Activated CD4-positive, CD25-positive, alpha-beta regulatory T cell treated with anti-CD3 and anti-CD28 coated beads, Interleukin-2, amount 50 U/mL, for 72 hours (primary cell): ENCODE measurements at regions not wholly inside any gene's neighbourhood (a gene's known extent, or its start where the extent isn't known, plus 50 kb on each side); places are given as distances from the start of the nearest gene placed in this dataset.

Source experiments
- DNase-seq: peaks from one replicate; pipeline ENCODE4 v3.0.0; 2021

DNA sequence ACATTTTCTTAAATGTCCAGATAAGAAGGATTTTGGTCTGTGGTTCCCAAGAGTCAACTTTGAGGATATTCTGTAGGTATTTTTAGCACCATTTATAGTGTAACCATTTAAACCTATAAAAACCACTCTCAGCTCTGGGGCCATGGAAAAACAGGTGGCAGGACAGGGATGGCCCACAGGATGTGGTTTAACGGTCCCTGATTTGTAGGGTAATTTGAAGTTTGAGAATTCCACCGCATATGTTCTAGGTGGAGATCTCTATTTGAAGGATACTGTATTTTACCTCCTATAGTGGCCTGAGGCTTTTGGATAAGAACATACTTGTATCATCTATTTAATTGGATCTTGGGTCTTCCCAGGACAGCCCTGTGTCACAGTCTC is 62.4 kb upstream of the IGLL5 start:
- no peak for DNase-seq

DNA sequence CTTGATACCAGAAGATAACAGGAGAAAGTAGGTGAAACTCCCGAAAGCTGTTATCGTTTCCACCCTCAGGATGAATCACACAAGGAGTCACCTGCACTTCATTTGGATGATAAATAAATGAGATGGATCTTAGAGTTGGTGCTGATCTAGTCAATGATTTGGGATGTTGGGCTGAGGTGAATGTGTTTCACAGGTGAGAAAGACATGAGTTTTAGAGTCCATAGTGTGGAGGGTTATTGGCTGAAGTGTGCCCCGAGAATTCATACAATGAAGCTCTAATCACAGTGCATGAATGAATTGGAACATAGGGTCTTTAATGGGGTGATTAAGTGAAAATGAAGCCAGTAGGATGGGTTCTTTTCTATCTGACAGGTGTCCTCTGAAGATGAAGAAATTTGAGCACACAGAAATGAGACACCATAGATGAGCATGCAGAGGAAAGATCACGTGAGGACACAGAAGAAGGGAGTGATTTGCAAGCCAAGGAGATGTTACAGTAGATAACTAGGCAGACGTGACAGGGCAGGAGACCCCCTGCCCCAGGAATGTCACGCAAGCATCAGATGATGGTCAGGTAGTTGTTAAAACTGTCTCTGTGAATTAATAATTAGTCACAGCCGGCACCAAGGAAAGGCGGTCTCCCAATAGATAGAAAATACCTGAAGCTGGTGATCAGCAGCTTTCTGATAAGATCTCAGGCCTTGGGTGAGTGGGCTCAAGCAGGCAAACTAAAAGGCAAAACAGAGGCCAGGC is 60.3 kb upstream of the IGLL5 start:
- DNase-seq = no peak

DNA sequence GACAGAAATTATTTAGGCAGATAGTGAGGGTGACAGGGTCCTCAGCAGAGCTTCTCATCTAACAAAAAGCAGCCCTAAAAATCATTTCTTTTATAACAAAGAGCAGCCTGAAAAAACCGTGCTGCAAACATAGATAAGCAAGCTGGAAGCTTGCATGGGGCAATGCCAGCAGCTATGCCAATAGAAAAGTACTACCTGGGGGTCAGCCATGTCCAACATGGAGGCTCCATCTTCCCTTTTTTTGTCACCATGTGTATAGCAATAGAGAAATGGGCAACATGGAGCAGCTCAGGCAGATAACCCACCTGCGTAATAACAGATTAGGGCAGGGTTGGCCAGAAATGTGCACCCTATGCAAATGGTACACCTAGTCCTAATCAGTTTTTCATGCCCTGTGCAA is 57.4 kb upstream of the IGLL5 start:
- no peak for DNase-seq

DNA sequence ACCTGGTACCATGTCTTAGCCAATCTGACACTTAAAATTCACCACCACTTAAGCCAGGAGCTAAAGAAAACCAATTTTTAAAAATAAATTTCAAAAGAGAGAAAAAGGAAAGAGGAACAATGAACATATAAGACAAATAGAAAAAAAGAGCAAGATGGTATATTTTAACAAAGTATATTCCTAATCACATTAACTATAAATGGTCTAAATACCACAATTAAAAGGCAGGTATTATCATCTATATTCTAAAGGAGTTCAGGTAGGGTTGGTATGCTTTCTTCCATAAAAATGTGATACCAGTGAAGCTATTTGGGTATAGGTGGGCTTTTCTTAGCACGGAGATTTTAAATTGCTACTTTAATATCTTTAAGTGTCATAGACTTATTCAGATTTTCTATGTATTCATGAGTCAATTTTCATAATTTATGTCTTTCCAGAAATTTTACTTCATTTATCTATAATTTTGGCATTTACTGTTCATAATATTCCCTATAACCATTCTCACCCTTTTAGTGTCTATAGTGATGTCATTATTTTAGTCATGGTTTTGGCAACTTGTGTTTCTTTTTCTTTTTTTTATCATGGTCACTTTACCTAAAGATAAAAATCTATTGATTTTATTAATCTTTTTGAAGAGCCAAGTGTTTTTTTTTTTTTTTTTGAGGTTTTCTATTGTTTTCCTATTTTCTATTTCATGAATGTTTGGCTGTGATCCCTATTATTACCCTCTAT is 56.5 kb upstream of the IGLL5 start:
- DNase-seq = no peak

DNA sequence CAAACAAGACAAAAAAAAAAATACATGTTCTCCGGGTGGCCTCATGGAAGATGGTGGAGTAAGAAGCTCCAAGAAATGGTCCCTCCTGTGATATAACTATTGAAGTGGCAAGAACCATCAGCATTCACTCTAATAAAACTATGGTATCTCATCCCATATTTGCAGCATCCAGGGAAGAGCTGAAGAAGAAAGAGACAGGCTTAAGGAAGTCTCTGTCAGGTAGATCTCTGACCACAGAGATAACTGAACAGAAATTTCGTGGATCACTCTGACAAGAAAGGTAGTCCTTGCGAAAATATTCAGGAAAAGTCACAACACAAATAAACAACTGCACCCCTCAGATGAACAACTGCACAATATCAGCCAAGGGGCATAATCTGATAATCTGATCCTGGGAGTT is 54.6 kb upstream of the IGLL5 start:
- DNase-seq = no peak

DNA sequence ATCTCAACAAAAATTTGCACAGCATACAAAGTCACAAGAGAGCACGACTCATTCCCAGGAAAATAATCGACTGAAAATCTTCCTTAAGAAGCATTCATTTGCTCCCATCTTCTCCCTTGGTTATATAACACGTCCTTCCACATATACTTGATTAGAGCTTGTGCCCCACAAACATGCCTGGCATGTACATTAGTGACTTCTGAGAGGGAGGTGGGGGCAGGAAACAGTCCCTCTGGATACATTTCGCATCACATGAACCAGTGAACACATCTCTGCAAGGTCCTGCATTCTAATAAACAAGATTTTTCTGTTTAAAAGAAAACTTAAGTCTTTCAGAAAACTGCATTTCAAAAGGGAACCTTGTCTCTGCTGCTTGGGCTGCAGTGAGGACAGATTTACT is 54.1 kb upstream of the IGLL5 start:
- DNase-seq = no peak

DNA sequence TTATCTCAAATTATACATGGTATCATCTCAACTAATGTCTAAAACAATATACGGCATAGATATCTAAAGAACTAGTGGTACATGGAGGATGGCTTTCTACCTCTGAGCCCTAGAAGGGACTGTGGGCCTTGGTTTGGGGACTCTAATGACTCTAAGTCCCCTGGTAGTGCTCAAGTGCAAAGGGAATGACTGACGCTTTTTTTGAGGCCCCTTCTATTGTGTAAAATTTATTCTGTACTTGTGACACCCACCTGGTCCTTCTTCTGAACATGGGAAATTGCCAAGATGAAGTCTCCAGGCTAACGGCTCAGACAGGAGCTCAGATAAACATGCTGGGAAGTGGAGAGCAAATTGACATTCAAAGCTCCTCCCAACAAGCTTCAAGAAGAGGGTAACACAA is 53.4 kb upstream of the IGLL5 start:
- DNase-seq = no peak

DNA sequence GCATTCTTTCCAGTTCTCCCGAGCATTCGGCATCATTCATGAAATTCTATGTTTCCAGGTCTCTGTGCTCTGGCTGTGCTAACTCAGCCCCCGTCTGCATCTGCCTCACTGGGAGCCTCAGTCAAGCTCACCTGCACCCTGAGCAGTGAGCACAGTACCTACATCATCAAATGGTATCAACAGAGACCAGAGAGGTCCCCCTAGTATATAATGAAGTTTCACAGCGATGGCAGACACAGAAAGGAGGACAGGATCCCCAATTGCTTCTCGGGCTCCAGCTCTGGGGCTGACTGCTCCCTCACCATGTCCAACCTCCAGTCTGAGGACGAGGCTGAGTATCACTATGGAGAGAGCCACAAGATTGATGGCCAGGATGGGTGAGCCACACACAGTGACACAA is 52.8 kb upstream of the IGLL5 start:
- no peak for DNase-seq

DNA sequence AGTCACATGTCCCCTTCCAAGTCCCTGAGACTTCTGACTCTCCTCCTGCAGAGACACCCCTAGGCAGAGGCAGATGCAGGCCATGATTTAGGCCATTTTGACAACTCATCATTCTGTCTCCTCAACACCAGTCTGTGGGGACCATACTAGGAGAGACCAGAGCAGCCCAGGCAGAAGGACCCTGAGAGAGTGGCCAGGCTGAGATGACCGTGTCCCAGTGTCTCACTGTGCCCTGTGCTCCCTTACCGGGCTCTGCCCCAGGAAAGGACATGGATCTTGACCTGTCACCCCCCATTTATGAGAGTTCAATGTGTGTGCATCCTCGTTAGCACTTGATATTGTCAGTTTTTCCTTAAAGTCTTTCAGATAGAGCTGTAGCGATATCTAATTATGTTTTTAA is 52.4 kb upstream of the IGLL5 start:
- DNase-seq = no peak

DNA sequence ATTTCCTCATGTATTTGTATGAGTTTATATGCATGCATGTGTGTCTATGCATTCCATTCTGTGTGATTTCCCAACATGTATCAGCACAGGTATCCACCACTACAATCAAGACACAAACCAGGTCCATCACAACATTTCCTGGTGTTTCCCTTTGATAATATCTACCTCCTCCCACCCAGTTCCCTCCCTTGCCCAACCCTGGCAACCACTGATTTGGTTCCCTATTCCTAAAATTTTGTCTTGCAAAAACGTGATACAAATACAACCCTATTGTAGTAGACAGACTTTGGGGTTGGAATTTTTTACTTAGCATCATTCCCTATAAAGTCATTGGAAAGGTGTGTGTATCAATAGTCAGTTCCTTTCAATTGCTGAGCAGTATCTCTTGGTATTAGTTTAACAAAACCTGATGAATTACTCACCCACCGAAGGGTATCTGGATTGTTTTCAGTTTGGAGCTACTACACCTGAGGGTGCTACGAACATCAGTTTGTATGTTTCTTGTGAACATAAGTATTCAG is 51.8 kb upstream of the IGLL5 start:
- no peak for DNase-seq

DNA sequence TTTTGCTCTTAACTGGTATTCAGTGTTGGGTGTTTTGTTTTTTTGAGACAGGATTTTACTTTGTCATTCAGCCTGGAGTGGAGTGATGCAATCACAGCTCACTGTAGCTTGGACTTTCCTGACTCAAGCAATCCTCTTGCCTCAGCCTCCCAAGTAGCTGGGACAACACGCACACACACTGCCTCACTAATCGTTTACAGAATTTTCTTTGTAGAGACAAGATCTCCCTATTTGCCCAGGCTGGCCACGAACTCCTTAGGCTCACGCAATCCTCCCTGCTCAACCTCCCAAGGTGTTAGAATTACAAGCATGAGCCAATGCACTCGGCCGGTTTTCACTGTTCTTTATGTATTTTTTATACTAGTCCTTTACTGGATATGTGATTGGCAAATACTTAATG is 51.0 kb upstream of the IGLL5 start:
- DNase-seq = no peak
